Mucosa of descending colon (tissue), 3 donors: ENCODE measurements at regions not wholly inside any gene's neighbourhood (a gene's known extent, or its start where the extent isn't known, plus 50 kb on each side); places are given as distances from the start of the nearest gene placed in this dataset.

Experiments
- ATAC-seq: fragments of 200-7000 bp; cut with Tn5 transposase; one replicate; pipeline ENCODE4 v1.9.1; 2020; ENCODE audit warnings: mild to moderate bottlenecking, moderate library complexity
- DNase-seq, 3 donors: peaks; one replicate each; pipeline ENCODE4 v3.0.0-alpha.2; 2020
- H3K36me3 ChIP-seq: fragments of 200-600 bp; one replicate; pipeline ENCODE4 v1.8.0; 2021; ENCODE audit warnings: low read depth, mild to moderate bottlenecking
- H3K4me1 ChIP-seq: fragments of 200-600 bp; one replicate; pipeline ENCODE4 v1.8.0; 2021; ENCODE audit warnings: low read depth, mild to moderate bottlenecking
- H3K4me3 ChIP-seq: fragments of 200-600 bp; one replicate; pipeline ENCODE4 v1.8.0; 2021; ENCODE audit warnings: mild to moderate bottlenecking
- H3K9me3 ChIP-seq: fragments of 200-600 bp; one replicate; pipeline ENCODE4 v1.8.0; 2021; ENCODE audit warnings: mild to moderate bottlenecking
- CTCF ChIP-seq: fragments of 200-600 bp; IDR thresholded peaks from one replicate; pipeline ENCODE4 v1.8.0; 2022; ENCODE audit warnings: antibody characterized with exemption, mild to moderate bottlenecking
- intact Hi-C, 2 donors: fragments of 100-400 bp; cut with DNase I in 1 of 2; cut with micrococcal nuclease in 1 of 2; formaldehyde crosslinking; loops; one replicate each; pipeline versions ENCODE4 v1.11.0 to v1.11.1; 2022; cut with DNase I, micrococcal nuclease
- donor health status: DM: no; HTN: no; CAD: no; lungs with moderate emphysema.
- donor health status: DM: no; HTN: no; CAD: no.
- donor health status: DM: no; HTN: yes; CAD: no.

- ATAC-seq (no peak), DNase-seq (no peak)
- no peaks in the 10 kb centered on the region for H3K4me1 ChIP-seq
- no peaks in the 10 kb centered on the region for H3K36me3 ChIP-seq
- intact Hi-C loops: no loop called here
- no peak overlapping the region for H3K4me3 ChIP-seq
- no peaks in the 10 kb centered on the region for H3K9me3 ChIP-seq
- TF ChIP-seq CTCF: no peak
These were observed 721.0 kb downstream of the OTOL1 start for GRCh38 chr3:162217647-162218046.

GRCh38 chr3:162218479-162218878 is 721.9 kb downstream of the OTOL1 start:
- ATAC-seq: no peak
- intact Hi-C loops: no loop called here
- TF ChIP-seq CTCF: no peak

GRCh38 chr3:162224746-162225145 is 728.1 kb downstream of the OTOL1 start:
- TF ChIP-seq CTCF: no peak
- intact Hi-C loops: no loop called here
- no peaks in the 10 kb centered on the region for H3K9me3 ChIP-seq
- ATAC-seq (no peak), DNase-seq (no peak)
- H3K36me3 ChIP-seq: no peaks in the 10 kb centered on the region
- no peak overlapping the region for H3K4me3 ChIP-seq
- no peaks in the 10 kb centered on the region for H3K4me1 ChIP-seq

More at GRCh38 chr3:162218479-162218878, 721.9 kb downstream of the OTOL1 start:
- Histone ChIP-seq H3K36me3 (no peaks in the 10 kb centered on the region), H3K9me3 (no peaks in the 10 kb centered on the region), H3K4me3 (no peak overlapping the region), H3K4me1 (no peaks in the 10 kb centered on the region)
- no peak for DNase-seq

- ATAC-seq (no peak), DNase-seq (no peak)
- H3K4me1 ChIP-seq: no peaks in the 10 kb centered on the region
- H3K9me3 ChIP-seq: no peaks in the 10 kb centered on the region
- H3K36me3 ChIP-seq: no peaks in the 10 kb centered on the region
- intact Hi-C loops: no loop called here
- TF ChIP-seq CTCF: no peak
- H3K4me3 ChIP-seq: no peak overlapping the region
These were observed 740.3 kb downstream of the OTOL1 start for GRCh38 chr3:162236949-162237348.

GRCh38 chr3:162250782-162251181 is 754.2 kb downstream of the OTOL1 start:
- intact Hi-C loops: no loop called here

More at GRCh38 chr3:162250782-162251181, 754.2 kb downstream of the OTOL1 start:
- H3K36me3 ChIP-seq: no peaks in the 10 kb centered on the region
- no peak overlapping the region for H3K4me3 ChIP-seq
- no peak for DNase-seq
- TF ChIP-seq CTCF: no peak
- H3K9me3 ChIP-seq: no peaks in the 10 kb centered on the region
- no peaks in the 10 kb centered on the region for H3K4me1 ChIP-seq
- ATAC-seq: no peak
